Fibroblast of gingiva (primary cell): ENCODE measurements at regions not wholly inside any gene's neighbourhood (a gene's known extent, or its start where the extent isn't known, plus 50 kb on each side); places are given as distances from the start of the nearest gene placed in this dataset.

Experiments used
- DNase-seq: peaks from one replicate; pipeline ENCODE4 v3.0.0-alpha.2; 2011; ENCODE audit warnings: low read depth

- no peak for DNase-seq
These were observed 71.3 kb upstream of the FSHB start for GRCh38 chr11:30159546-30159945.

GRCh38 chr11:30165652-30166051 is 65.2 kb upstream of the FSHB start:
- no peak for DNase-seq

- no peak for DNase-seq
These were observed 59.2 kb upstream of the FSHB start for GRCh38 chr11:30171661-30172060.

GRCh38 chr11:30172158-30172557 is 58.7 kb upstream of the FSHB start:
- no peak for DNase-seq

GRCh38 chr11:30172883-30173311 is 57.9 kb upstream of the FSHB start:
- DNase-seq = no peak

GRCh38 chr11:30174265-30175020 is 56.4 kb upstream of the FSHB start:
- DNase-seq = no peak
